H1 (cell line): ENCODE measurements at regions not wholly inside any gene's neighbourhood (a gene's known extent, or its start where the extent isn't known, plus 50 kb on each side); places are given as distances from the start of the nearest gene placed in this dataset.

Experiments
- CTCF ChIA-PET: fragments of 300-600 bp; sonication (Branson Sonifier 250); formaldehyde crosslinking; loops from one replicate; lab custom pipeline; 2021; ENCODE audit not compliant: partially characterized antibody; lab: Charles Lee
- POLR2A ChIA-PET: fragments of 300-600 bp; sonication (Branson Sonifier 250); formaldehyde crosslinking; loops from one replicate; lab custom pipeline; 2021; ENCODE audit warnings: inconsistent platforms; ENCODE audit not compliant: partially characterized antibody; lab: Charles Lee
- DNase-seq, 2 experiments: peaks; one replicate each; pipeline versions ENCODE4 v3.0.0 to v3.0.0-alpha.2; 2010 to 2022; ENCODE audit warnings: low spot score in 2 of 2, low read depth in 1 of 2, mixed read lengths in 1 of 2
- FAIRE-seq: peaks from 2 replicates; lab custom pipeline; 2011; peaks lifted over from hg19 to GRCh38; lab: Jason Lieb, UNC
- H2AFZ ChIP-seq: 2 replicates; pipeline ENCODE4 v1.8.1; 2012; ENCODE audit warnings: low read length, inconsistent platforms
- H2AK5ac ChIP-seq: 2 replicates; pipeline ENCODE4 v1.6.1; 2013; ENCODE audit warnings: low read depth, low read length
- H2BK120ac ChIP-seq: replicated peaks from 2 replicates; pipeline ENCODE3; 2013; ENCODE audit warnings: low read depth, low read length, inconsistent platforms
- H2BK12ac ChIP-seq: 2 replicates; pipeline ENCODE4 v1.6.1; 2013; ENCODE audit warnings: low read depth, low read length
- H2BK15ac ChIP-seq: 2 replicates; pipeline ENCODE4 v1.6.1; 2013; ENCODE audit warnings: low read length
- H2BK20ac ChIP-seq: 2 replicates; pipeline ENCODE4 v1.6.1; 2013; ENCODE audit warnings: low read length
- H2BK5ac ChIP-seq: 2 replicates; pipeline ENCODE4 v1.6.1; 2013; ENCODE audit warnings: low read depth, low read length
- H3K14ac ChIP-seq: 2 replicates; pipeline ENCODE4 v1.6.1; 2013; ENCODE audit warnings: inconsistent platforms; ENCODE audit not compliant: insufficient read length
- H3K18ac ChIP-seq: 2 replicates; pipeline ENCODE4 v1.6.1; 2013; ENCODE audit warnings: low read length; ENCODE audit errors: extremely low read depth
- H3K23ac ChIP-seq: 2 replicates; pipeline ENCODE4 v1.6.1; 2013; ENCODE audit warnings: inconsistent platforms; ENCODE audit not compliant: insufficient read length
- H3K23me2 ChIP-seq: 2 replicates; pipeline ENCODE4 v1.6.1; 2013; ENCODE audit warnings: low read depth, low read length
- H3K27ac ChIP-seq: 2 replicates; pipeline ENCODE4 v1.6.1; 2011; ENCODE audit warnings: low read depth, low read length, inconsistent platforms
- H3K27me3 ChIP-seq, 4 experiments: replicated peaks in 1 of 4; 1 replicate in 1 of 4; 2 replicates in 3 of 4; pipeline versions ENCODE4 v1.6.1 to v1.8.1; 2011 to 2013; ENCODE audit warnings: low read length in 3 of 4, mild to moderate bottlenecking in 3 of 4, inconsistent platforms in 2 of 4, mixed read lengths in 2 of 4, moderate library complexity in 1 of 4; ENCODE audit not compliant: control insufficient read depth in 3 of 4, insufficient read depth in 3 of 4; ENCODE audit errors: extremely low read depth in 1 of 4
- H3K36me3 ChIP-seq, 4 experiments: 2 replicates each; pipeline versions ENCODE4 v1.6.1 to v1.8.1; 2011 to 2013; ENCODE audit warnings: mild to moderate bottlenecking in 4 of 4, low read length in 3 of 4, moderate library complexity in 2 of 4, control low read depth in 1 of 4, inconsistent platforms in 1 of 4; ENCODE audit not compliant: insufficient read depth in 4 of 4, control insufficient read depth in 2 of 4
- H3K4ac ChIP-seq: replicated peaks from 2 replicates; pipeline ENCODE3; 2013; ENCODE audit warnings: low read length, low read depth, mixed read lengths, inconsistent platforms; ENCODE audit not compliant: insufficient read length
- H3K4me1 ChIP-seq, 4 experiments: replicated peaks in 1 of 4; 1 replicate in 1 of 4; 2 replicates in 3 of 4; pipeline versions ENCODE4 v1.6.1 to v1.8.1; 2011 to 2013; ENCODE audit warnings: low read length in 3 of 4, inconsistent platforms in 2 of 4, mixed read lengths in 1 of 4; ENCODE audit not compliant: insufficient read depth in 4 of 4, control insufficient read depth in 3 of 4
- H3K4me2 ChIP-seq, 2 experiments: 2 replicates each; pipeline versions ENCODE4 v1.6.1 to v1.8.1; 2011 to 2013; ENCODE audit warnings: low read depth in 2 of 2, low read length in 2 of 2, control low read depth in 1 of 2, inconsistent platforms in 1 of 2, mild to moderate bottlenecking in 1 of 2; ENCODE audit not compliant: insufficient read depth in 1 of 2
- H3K4me3 ChIP-seq, 4 experiments: fragments of 200-600, 300-600 bp in 1 of 4; sonication (generic), shearing (Covaris generic), sonication (Bioruptor Twin) in 1 of 4; 2 replicates each; pipeline versions ENCODE4 v1.5.1 to v1.8.1; 2011 to 2016; ENCODE audit warnings: low read length in 4 of 4, low read depth in 3 of 4, control low read depth in 2 of 4, inconsistent platforms in 2 of 4, mild to moderate bottlenecking in 2 of 4, mixed read lengths in 1 of 4, moderate library complexity in 1 of 4; ENCODE audit not compliant: insufficient read depth in 2 of 4; ENCODE audit errors: extremely low read depth in 1 of 4
- H3K56ac ChIP-seq: replicated peaks from 2 replicates; pipeline ENCODE3; 2013; ENCODE audit warnings: low read depth, mild to moderate bottlenecking, mixed read lengths, low read length, inconsistent platforms; ENCODE audit not compliant: insufficient read length
- H3K79me1 ChIP-seq: 2 replicates; pipeline ENCODE4 v1.6.1; 2013; ENCODE audit warnings: low read depth, low read length, control low read depth
- H3K79me2 ChIP-seq, 2 experiments: 2 replicates each; pipeline versions ENCODE4 v1.6.1 to v1.8.1; 2012 to 2013; ENCODE audit warnings: low read length in 2 of 2, mild to moderate bottlenecking in 2 of 2, inconsistent platforms in 1 of 2; ENCODE audit not compliant: insufficient read depth in 2 of 2, control insufficient read depth in 1 of 2
- H3K9ac ChIP-seq, 4 experiments: replicated peaks in 1 of 4; 1 replicate in 1 of 4; 2 replicates in 3 of 4; pipeline versions ENCODE4 v1.6.1 to v1.8.1; 2011 to 2013; ENCODE audit warnings: low read depth in 3 of 4, low read length in 3 of 4, control low read depth in 2 of 4, mild to moderate bottlenecking in 2 of 4, moderate library complexity in 2 of 4, inconsistent platforms in 1 of 4; ENCODE audit errors: extremely low read depth in 1 of 4
- H3K9me3 ChIP-seq, 2 experiments: 2 replicates each; pipeline versions ENCODE4 v1.6.1 to v1.8.1; 2012 to 2013; ENCODE audit warnings: mild to moderate bottlenecking in 2 of 2, moderate library complexity in 2 of 2, control low read depth in 1 of 2, inconsistent platforms in 1 of 2, low read depth in 1 of 2, low read length in 1 of 2, mixed read lengths in 1 of 2; ENCODE audit not compliant: insufficient read depth in 2 of 2
- H4K20me1 ChIP-seq, 2 experiments: replicated peaks in 1 of 2; 2 replicates each; pipeline versions ENCODE3 to v1.8.1; 2011 to 2013; ENCODE audit warnings: inconsistent platforms in 2 of 2, low read length in 2 of 2, mild to moderate bottlenecking in 1 of 2; ENCODE audit not compliant: insufficient read depth in 2 of 2, control insufficient read depth in 1 of 2
- H4K5ac ChIP-seq: 2 replicates; pipeline ENCODE4 v1.6.1; 2013; ENCODE audit warnings: low read length, low read depth, mixed read lengths, inconsistent platforms; ENCODE audit not compliant: insufficient read length
- H4K8ac ChIP-seq: 2 replicates; pipeline ENCODE4 v1.8.0; 2013; ENCODE audit warnings: mild to moderate bottlenecking, moderate library complexity, low read length, inconsistent platforms; ENCODE audit not compliant: insufficient read depth; ENCODE audit errors: extremely low read depth
- H4K91ac ChIP-seq: replicated peaks from 2 replicates; pipeline ENCODE3; 2013; ENCODE audit warnings: low read length, mixed read lengths, inconsistent platforms; ENCODE audit not compliant: insufficient read length
- BRCA1 ChIP-seq: IDR thresholded peaks from 2 replicates; pipeline ENCODE4 v1.6.1; 2012; ENCODE audit warnings: low read depth, low read length, improper control_type of control experiment
- FOSL1 ChIP-seq: IDR thresholded peaks from 2 replicates; pipeline ENCODE4 v1.6.1; 2011; ENCODE audit warnings: mild to moderate bottlenecking, low read depth, low read length, moderate library complexity; ENCODE audit not compliant: insufficient read depth
- WGBS, 2 experiments: shearing (Covaris generic) in 1 of 2; methylation state at CpG; one replicate each; pipeline versions ENCODE4 v1.1.6 to v1.1.7; 2013 to 2015; ENCODE audit warnings: low lambda C conversion rate in 2 of 2, mixed read lengths in 2 of 2, inconsistent platforms in 1 of 2, low coverage in 1 of 2, missing lambda C conversion rate in 1 of 2; ENCODE audit not compliant: insufficient replicate concordance in 2 of 2, insufficient coverage in 1 of 2, insufficient read length in 1 of 2; ENCODE audit errors: extremely low coverage in 1 of 2, missing lambda C conversion rate in 1 of 2; 5-methylcytosine and 5-hydroxymethylcytosine counted together

DNA sequence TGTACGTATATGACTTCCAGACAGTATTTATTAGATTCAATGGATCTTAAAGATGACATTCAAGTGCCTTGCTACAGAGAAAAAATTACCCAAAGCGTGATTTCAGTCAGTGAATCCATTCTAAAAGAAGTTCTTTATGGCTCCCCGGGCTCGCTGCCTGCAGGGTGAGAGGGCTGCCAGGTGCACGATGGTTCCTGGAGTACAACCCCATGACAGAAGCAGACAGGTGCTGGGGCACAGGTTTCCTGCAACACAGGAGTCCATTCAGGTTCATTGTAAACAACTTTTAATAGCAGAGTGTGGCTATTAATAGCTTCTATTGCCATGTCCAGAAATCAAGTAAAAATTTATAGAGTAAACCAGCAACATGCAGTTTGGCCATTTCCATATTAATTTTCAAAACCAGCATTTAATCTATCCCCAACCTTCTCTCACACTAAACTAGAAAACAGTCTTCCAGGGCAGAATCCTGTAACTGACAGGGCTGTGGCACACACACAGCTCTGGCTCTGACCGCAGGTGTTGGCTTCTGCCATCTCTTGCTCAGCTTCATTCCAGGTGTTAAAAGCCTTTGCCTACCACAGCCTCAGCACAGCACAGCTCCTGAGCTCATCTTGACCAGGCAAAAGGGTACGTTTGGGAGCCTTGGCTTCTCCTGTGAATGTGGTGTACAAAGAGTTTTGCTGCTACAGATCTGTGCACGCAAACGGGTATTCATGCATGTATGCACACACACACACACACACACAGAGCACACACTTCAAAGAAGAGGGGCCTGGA lies 185.9 kb downstream of the MEX3B start:
- H3K4ac ChIP-seq: no peak overlapping the region
- H2BK5ac ChIP-seq: no peak overlapping the region
- H2AK5ac ChIP-seq: no peak overlapping the region
- FAIRE-seq (no peak), DNase-seq (no peak)
- H3K79me1 ChIP-seq: no peaks in the 10 kb centered on the region
- no peak overlapping the region for H3K4me2 ChIP-seq
- H3K23me2 ChIP-seq: no peaks in the 10 kb centered on the region
- 84% methylated on average over 9 of the region's 9 CpGs; no CpG with 5 or more reads in 1 of the 2 experiments for WGBS, 2 experiments
- no peak overlapping the region for H2BK12ac ChIP-seq
- H3K9me3 ChIP-seq: no peaks in the 10 kb centered on the region
- H3K56ac ChIP-seq: no peak overlapping the region
- no peaks in the 10 kb centered on the region for H3K4me1 ChIP-seq
- no peak overlapping the region for H3K14ac ChIP-seq
- H3K4me3 ChIP-seq: no peak overlapping the region
- H4K20me1 ChIP-seq: no peaks in the 10 kb centered on the region
- no peak overlapping the region for H4K5ac ChIP-seq
- H2AFZ ChIP-seq: no peak overlapping the region
- no peak overlapping the region for H2BK20ac ChIP-seq
- POLR2A ChIA-PET: interaction anchor here (1.8 kb wide), 1 partner anchor 9 kb away, joined by 4 read pairs; no protein-coding TSS in a partner anchor
- H3K23ac ChIP-seq: no peak overlapping the region
- no peak overlapping the region for H4K8ac ChIP-seq
- H4K91ac ChIP-seq: no peak overlapping the region
- CTCF ChIA-PET: interaction anchor here (0.5 to 0.7 kb wide), 2 partner anchors 9 to 107 kb away, joined by 3 to 4 read pairs; no protein-coding TSS in a partner anchor
- H3K18ac ChIP-seq: no peak overlapping the region
- TF ChIP-seq FOSL1 (no peak), BRCA1 (no peak)
- no peaks in the 10 kb centered on the region for H3K27me3 ChIP-seq
- H3K36me3 ChIP-seq: no peaks in the 10 kb centered on the region
- H3K27ac ChIP-seq: no peak overlapping the region
- H3K79me2 ChIP-seq: no peaks in the 10 kb centered on the region
- H3K9ac ChIP-seq: no peak overlapping the region
- H2BK15ac ChIP-seq: no peak overlapping the region
- H2BK120ac ChIP-seq: no peak overlapping the region
